Left lung (tissue), 4 donors: ENCODE measurements at regions not wholly inside any gene's neighbourhood (a gene's known extent, or its start where the extent isn't known, plus 50 kb on each side); places are given as distances from the start of the nearest gene placed in this dataset.

Experiments used
- ATAC-seq: fragments of 200-7000 bp; cut with Tn5 transposase; one replicate; pipeline ENCODE4 v1.9.1; 2020; ENCODE audit warnings: moderate library complexity
- DNase-seq, 4 donors: peaks; one replicate each; pipeline ENCODE4 v3.0.0-alpha.2; 2013 to 2020
- H3K27ac ChIP-seq, 2 donors: fragments of 200-600 bp; sonication (generic) in 1 of 2; one replicate each; pipeline versions ENCODE4 v1.5.0 to v1.8.0; 2020 to 2021
- H3K27me3 ChIP-seq, 2 donors: fragments of 200-600 bp; sonication (generic) in 1 of 2; one replicate each; pipeline versions ENCODE4 v1.5.0 to v1.8.0; 2020 to 2021
- H3K36me3 ChIP-seq, 2 donors: fragments of 200-600 bp; sonication (generic) in 1 of 2; one replicate each; pipeline versions ENCODE4 v1.5.0 to v1.8.0; 2020 to 2021
- H3K4me1 ChIP-seq, 2 donors: fragments of 200-600 bp; one replicate each; pipeline ENCODE4 v1.8.0; 2021
- H3K4me3 ChIP-seq, 2 donors: fragments of 200-600 bp; sonication (generic) in 1 of 2; one replicate each; pipeline versions ENCODE4 v1.5.0 to v1.8.0; 2020 to 2021; ENCODE audit warnings: mild to moderate bottlenecking in 1 of 2
- H3K9me3 ChIP-seq, 2 donors: fragments of 200-600 bp; sonication (generic) in 1 of 2; one replicate each; pipeline versions ENCODE4 v1.5.0 to v1.8.0; 2020 to 2021
- intact Hi-C, 2 donors: fragments of 100-400 bp; cut with DNase I; formaldehyde crosslinking; loops; one replicate each; pipeline versions ENCODE4 v1.11.2 to v1.14.2; 2022
- TF ChIP-seq, protein P1 (sequence below), 2 donors: fragments of 200-600 bp; sonication (generic) in 1 of 2; IDR thresholded peaks; one replicate each; pipeline versions ENCODE4 v1.5.0 to v1.8.0; 2021; ENCODE audit warnings: antibody characterized with exemption in 2 of 2
- donor health status: DM: no; HTN: yes; CAD: no.
- donor health status: DM: no; HTN: no; CAD: no.

DNA sequence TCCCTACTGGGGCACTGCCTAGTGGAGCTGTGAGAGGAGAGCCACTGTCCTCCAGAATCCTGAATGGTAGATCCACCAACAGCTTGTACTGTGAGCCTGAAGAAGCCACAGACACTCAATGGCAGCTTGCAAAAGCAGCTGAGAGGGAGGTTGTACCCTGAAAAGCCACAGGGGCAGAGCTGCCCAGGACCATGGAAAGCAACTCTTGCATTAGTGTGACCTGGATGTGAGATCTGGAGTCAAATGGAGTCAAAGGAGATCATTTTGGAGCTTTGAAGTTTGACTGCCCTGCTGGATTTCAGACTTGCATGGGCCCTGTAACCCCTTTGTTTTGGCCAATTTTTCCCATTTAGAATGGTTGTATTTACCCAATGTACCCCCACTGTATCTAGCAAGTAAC is 871.4 kb upstream of the PRMT6 start:
- intact Hi-C loops: no loop called here
- ATAC-seq: no peak

DNA sequence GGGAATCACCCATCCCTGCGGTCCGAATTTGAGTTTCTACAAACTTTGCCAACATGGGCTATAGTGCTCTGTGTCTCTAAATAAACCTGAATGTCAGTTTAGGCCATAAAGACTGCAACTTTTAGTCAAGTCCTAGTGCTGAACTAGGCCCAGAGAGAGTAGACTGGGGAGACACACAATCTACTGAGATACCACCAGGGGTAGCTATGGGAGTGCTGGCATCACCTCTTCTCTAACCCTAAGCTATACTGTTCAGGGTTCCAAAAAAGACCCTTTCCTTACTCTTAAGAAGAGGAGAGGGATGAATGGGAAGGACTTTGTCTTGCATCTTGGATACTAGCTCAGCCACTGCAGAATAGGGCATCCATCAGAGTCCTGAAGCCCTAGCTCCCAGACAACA is 866.7 kb upstream of the PRMT6 start:
- Histone ChIP-seq H3K36me3 (no peaks in the 10 kb centered on the region), H3K4me3 (no peak overlapping the region), H3K9me3 (peaks cover 0 to 18% of the 10 kb centered on the region in 2 donors), H3K27ac (no peak overlapping the region), H3K4me1 (no peaks in the 10 kb centered on the region), H3K27me3 (no peaks in the 10 kb centered on the region)
- TF ChIP-seq, protein P1, sequence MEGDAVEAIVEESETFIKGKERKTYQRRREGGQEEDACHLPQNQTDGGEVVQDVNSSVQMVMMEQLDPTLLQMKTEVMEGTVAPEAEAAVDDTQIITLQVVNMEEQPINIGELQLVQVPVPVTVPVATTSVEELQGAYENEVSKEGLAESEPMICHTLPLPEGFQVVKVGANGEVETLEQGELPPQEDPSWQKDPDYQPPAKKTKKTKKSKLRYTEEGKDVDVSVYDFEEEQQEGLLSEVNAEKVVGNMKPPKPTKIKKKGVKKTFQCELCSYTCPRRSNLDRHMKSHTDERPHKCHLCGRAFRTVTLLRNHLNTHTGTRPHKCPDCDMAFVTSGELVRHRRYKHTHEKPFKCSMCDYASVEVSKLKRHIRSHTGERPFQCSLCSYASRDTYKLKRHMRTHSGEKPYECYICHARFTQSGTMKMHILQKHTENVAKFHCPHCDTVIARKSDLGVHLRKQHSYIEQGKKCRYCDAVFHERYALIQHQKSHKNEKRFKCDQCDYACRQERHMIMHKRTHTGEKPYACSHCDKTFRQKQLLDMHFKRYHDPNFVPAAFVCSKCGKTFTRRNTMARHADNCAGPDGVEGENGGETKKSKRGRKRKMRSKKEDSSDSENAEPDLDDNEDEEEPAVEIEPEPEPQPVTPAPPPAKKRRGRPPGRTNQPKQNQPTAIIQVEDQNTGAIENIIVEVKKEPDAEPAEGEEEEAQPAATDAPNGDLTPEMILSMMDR (IDR thresholded peaks at IDR 0.05): no peak
- no peak for ATAC-seq
- no peak for DNase-seq
- intact Hi-C loops: no loop called here

More for the DNA sequence above, 871.4 kb upstream of the PRMT6 start:
- Histone ChIP-seq H3K27ac (no peak overlapping the region), H3K27me3 (no peaks in the 10 kb centered on the region), H3K9me3 (peaks cover 0 to 4% of the 10 kb centered on the region in 2 donors), H3K4me1 (no peaks in the 10 kb centered on the region), H3K36me3 (no peaks in the 10 kb centered on the region), H3K4me3 (no peak overlapping the region)
- no peak for DNase-seq
- TF ChIP-seq, protein P1 (IDR thresholded peaks at IDR 0.05): no peak

DNA sequence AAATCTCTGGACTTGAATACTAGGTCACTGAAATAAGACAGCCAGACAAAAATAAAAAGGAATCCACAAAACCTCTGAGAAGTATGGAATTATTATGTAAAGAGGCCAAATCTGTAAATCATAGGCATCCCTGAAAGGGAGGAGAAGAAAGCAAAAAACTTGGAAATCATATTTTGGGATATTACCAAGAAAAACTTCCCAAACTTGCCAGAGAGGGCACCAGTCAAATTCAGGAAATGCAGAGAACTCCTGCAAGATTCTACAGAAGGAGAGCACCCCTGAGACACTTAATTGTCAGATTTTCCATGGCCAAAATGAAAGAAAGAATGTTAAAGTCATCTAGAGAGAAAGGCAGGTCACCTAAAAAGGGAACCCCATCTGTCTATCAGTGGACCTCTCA is 862.3 kb upstream of the PRMT6 start:
- Histone ChIP-seq H3K4me1 (no peaks in the 10 kb centered on the region), H3K36me3 (no peaks in the 10 kb centered on the region), H3K27ac (no peak overlapping the region), H3K27me3 (no peaks in the 10 kb centered on the region), H3K4me3 (no peak overlapping the region), H3K9me3 (peaks cover 0 to 21% of the 10 kb centered on the region in 2 donors)
- intact Hi-C loops: no loop called here
- no peak for ATAC-seq
- DNase-seq: no peak
- TF ChIP-seq, protein P1 (IDR thresholded peaks at IDR 0.05): no peak

DNA sequence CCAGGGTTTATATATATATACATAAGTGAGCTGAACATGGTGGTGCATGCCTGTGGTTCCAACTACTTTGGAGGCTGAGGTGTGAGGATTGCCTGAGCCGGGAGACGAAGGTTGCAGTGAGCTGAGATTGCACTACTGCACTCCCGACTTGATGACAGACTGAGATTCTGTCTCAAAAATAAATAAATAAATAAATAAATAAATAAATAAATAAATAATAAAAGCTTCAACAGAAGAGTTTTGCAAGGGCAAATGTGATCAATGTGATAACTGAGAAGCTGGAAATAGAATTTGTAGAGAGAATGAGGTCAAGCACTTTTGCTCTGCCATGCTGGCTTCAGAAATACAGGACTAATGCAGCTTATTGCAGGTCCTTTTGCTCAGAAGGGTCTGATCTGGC is 855.8 kb upstream of the PRMT6 start:
- Histone ChIP-seq H3K9me3 (no peaks in the 10 kb centered on the region), H3K4me3 (no peak overlapping the region), H3K27me3 (no peaks in the 10 kb centered on the region), H3K36me3 (no peaks in the 10 kb centered on the region), H3K27ac (no peak overlapping the region), H3K4me1 (no peaks in the 10 kb centered on the region)
- intact Hi-C loops: no loop called here
- ATAC-seq: no peak
- DNase-seq: no peak
- TF ChIP-seq, protein P1 (IDR thresholded peaks at IDR 0.05): no peak

DNA sequence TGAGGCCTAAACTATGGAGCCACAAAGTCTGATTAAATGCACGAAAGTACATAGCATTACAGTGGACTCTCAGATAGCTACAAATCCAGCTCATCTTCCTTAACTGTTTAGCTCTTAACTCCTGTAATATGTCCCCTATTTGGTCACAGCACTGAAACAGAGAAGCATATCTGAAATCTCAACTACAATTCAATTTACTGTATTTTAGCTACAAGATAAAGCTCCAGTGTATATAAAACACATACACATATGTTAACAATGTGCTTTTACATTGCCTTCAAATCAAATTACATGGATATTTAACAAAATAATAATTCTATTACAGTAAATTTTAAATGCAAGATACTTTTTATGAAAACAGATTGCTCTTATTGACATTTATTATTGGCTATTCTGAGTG is 849.3 kb upstream of the PRMT6 start:
- H3K4me3 ChIP-seq: no peak overlapping the region
- TF ChIP-seq, protein P1 (IDR thresholded peaks at IDR 0.05): no peak
- H3K4me1 ChIP-seq: no peaks in the 10 kb centered on the region
- intact Hi-C loops: no loop called here
- H3K27ac ChIP-seq: no peak overlapping the region
- DNase-seq (no peak), ATAC-seq (no peak)
- H3K27me3 ChIP-seq: no peaks in the 10 kb centered on the region
- H3K36me3 ChIP-seq: no peaks in the 10 kb centered on the region
- no peaks in the 10 kb centered on the region for H3K9me3 ChIP-seq
